ENCODE measurements at regions not wholly inside any gene's neighbourhood (a gene's known extent, or its start where the extent isn't known, plus 50 kb on each side); places are given as distances from the start of the nearest gene placed in this dataset.
"Not testable (repeated sequence)": the region's sequence is repeated elsewhere in the genome, so short reads cannot be mapped to it uniquely, and the experiment has no call there.

- no peak for DNase-seq
Measured at GRCh38 chr5:6106756-6107155, 271.6 kb downstream of the MED10 start.

- no peak for DNase-seq
Measured at GRCh38 chr5:6105320-6105719, 273.0 kb downstream of the MED10 start.

DNA sequence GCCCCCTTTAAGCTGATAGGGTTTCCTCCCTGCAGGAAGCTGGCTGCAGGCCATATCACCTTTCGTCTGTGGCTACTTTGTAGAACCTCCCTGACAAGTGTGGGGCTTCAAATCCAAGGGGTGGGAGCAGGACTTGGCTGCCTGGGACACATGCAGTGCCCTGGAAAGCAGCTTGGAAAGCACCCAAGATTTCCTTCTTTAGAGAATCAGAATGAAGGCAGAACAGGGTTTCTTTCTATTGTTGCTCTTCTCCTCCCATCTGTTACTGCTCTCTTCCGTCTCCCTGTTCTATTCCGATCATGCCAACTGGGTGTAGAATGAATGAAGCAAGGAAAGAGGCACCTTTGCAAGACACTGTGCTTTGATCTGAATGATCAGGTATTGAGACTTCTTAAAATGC lies 282.2 kb downstream of the MED10 start:
- DNase-seq: no peak

DNA sequence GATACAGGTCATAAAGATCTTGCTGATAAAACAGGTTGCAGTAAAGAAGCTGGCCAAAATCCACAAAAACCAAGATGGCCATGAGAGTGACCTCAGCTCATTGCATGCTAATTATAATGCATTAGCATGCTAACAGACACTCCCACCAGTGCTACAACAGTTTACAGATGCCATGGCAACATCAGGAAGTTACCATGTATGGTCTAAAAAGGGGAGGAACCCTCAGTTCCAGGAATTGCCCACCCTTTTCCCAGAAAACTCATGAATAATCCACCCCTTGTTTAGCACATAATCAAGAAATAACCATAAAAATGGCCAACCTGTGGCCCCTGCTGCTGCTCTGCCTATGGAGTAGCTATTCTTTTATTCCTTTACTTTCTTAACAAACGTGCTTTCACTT lies 284.2 kb downstream of the MED10 start:
- DNase-seq: not testable (repeated sequence)

GRCh38 chr5:6090838-6091237 lies 287.5 kb downstream of the MED10 start:
- no peak for DNase-seq

- DNase-seq: no peak
Measured at GRCh38 chr5:6090079-6090654, 288.2 kb downstream of the MED10 start.

DNA sequence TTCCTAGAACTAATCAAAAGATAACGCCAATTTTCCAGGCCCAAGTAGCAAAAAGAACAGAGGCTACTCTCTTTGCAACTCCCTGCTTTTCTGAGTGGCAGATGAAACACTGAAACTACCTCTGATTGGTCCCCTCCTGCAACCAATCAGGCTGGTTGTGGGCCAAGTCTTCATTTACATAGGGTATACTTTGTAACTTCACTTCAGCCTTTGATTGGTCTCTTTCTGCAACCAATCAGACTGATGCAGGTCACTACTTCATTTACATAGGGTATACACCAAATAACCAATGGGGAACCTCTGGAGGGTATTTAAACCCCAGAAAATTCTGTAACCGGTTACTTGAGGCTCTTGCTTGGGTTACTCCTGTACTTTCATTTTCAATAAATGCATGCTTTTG lies 289.6 kb downstream of the MED10 start:
- no peak for DNase-seq

- no peak for DNase-seq
Measured at GRCh38 chr5:6087576-6087975, 290.8 kb downstream of the MED10 start.

DNA sequence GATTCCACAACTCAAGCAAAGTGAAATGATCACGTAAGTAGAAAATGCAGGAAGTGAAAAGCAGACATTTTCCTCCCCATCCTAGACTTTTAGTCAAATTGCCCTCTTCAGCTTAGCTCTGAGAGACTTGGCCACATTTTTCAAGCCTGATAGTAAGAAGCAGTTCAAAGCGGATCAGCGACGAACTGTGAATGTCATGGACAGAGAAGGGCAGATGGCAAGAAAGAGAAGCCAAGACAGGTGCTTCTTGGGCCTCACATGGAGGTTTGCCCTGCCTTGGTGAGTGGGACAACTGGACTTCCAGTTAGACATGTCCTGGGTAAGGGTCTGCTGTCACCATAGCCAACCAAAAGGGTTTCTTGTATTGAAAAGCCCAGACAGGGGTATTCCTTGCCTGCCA lies 291.5 kb downstream of the MED10 start:
- no peak for DNase-seq

GRCh38 chr5:6085341-6085860 lies 292.9 kb downstream of the MED10 start:
- DNase-seq: no peak

- DNase-seq: no peak
Measured at GRCh38 chr5:6084836-6085235, 293.5 kb downstream of the MED10 start.

- DNase-seq: no peak
Measured at GRCh38 chr5:6084376-6084775, 294.0 kb downstream of the MED10 start.

- no peak for DNase-seq
Measured at GRCh38 chr5:6083311-6083978, 294.9 kb downstream of the MED10 start.

DNA sequence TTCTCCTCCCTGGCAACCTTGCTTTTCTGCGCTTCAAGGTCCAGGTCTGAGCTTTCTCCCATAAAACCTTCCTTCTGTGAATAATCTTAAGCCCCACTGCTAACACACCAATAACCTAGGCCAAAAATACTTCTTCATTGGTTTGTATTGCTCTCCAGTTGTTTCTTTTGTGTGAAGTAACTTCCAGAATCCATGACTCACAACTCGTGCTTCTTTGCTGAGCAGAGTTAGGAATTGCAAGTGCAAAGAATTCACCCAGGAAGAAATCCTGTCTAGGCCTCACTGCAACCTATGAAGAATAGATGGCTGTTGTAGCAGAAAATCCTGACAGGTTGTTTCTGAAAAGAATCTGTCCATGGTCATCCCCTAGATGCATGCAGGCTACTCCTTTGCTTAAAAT lies 295.7 kb downstream of the MED10 start:
- DNase-seq: no peak

DNA sequence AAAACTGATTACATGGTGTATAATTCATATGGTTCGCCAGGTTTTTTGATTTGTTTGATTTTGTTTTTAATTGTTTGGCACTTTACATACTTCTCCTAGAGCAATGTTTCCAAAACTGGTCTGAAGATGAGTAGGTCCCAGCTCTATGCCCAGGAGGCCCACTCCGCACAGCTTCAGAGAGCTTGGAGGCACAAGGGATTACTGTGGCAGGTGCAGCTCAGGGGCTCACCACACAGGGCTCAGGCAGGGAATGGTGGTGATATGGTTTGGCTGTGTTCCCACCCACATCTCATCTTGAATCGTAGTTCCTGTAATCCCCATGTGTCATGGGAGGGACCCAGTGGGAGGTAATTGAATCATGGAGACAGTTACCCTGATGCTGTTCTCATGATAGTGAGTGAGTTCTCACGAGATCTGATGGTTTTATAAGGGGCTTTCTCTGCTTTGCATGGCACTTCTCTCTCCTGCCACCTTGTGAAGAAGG lies 296.6 kb downstream of the MED10 start:
- DNase-seq: no peak

DNA sequence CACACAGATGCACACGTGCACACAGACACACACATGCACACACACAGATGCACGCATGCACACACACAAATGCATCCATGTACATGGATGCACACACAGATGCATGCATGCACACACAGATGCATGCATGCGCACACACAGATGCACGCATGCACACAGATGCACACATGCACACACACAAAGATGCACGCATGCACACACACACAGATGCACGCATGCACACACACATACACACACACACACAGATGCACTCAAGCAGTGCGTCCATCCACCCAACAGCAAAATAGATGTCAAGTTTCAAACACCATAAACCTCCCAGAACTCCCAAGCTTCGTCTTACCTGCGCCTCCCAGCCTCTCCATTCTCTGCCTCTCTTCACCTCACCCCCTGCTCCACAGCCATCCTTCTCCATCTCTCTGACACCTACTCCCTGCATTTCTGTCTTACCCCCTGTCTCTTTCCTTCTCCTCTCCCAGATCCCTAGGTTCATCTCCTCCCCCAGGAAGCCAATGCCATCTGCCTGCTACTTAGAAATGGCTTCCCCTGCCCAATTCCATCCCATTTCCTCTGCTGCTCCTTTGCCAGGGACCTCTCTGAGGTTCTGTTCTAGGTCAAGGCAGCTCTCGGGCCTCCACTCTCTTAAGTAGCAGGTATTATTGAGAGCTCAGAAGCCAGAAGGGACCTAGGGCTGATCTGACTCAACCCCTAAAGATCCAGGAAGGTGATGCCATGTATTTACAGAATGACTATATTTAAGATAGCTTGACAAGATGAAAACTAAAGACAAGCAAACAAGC lies 297.2 kb downstream of the MED10 start:
- no peak for DNase-seq

DNA sequence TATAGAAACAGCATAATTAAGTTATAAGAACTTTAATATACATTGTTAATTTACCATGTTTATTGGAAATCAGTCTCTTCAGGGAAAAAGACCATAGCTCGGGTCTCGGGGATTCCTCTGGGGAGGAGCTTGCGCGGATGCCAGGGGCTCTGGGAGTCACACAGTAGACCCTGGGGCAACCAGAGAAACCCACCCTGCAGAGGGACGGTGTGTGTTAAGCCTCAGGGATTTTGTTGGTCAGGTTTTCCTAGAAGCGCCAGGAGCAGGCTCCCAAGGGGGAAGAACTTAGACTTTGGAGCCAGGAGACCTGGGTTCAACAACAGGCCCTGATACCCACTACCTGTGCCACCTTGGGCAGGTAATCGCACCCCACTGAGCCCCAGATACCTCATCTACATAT lies 297.9 kb downstream of the MED10 start:
- no peak for DNase-seq

- no peak for DNase-seq
Measured at GRCh38 chr5:6078881-6079280, 299.5 kb downstream of the MED10 start.

DNA sequence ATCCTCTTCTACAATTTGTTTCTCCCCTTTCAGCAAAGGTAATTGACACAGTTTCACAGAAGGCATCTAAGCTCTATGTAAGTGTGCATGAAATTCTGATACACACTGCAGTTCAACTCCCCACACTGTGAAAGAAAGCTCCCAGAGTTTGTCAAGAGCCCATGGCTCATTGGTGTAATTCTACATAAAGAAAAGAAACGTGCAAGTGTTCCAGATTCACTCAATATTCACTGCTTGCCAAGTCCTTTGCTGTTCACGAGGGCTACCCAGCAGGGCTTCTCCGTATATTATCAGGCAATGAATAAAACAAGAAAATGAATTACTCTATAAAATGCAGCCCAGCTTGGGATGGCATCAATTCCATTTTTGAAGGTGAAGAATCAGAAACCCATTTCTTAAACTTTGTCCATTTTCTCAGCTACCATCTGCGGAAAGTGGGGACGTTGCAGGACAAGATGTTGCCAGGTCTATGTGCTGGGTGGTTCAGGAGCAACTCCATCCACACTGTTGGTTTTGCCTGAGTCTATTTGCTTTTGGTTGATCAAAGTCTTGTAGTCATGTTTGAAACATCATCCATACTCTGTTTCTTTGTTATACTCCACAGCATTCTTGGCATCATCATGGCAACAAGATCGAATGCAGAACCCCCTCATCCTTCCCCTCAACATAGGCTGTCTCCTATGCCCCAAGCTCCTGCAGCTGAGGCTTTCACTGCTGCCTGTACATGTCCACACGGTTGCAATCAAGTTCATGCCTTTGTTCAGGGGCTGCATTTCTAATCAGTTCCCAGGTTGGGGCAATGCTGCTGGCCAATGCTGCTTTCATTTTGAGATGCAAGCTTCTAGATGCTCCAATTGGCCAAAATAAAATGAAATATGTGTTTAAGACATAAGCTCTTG lies 301.8 kb downstream of the MED10 start:
- no peak for DNase-seq

GRCh38 chr5:6072488-6072887 lies 305.9 kb downstream of the MED10 start:
- not testable (repeated sequence) for DNase-seq

- no peak for DNase-seq
Measured at GRCh38 chr5:6069496-6070185, 308.7 kb downstream of the MED10 start.

DNA sequence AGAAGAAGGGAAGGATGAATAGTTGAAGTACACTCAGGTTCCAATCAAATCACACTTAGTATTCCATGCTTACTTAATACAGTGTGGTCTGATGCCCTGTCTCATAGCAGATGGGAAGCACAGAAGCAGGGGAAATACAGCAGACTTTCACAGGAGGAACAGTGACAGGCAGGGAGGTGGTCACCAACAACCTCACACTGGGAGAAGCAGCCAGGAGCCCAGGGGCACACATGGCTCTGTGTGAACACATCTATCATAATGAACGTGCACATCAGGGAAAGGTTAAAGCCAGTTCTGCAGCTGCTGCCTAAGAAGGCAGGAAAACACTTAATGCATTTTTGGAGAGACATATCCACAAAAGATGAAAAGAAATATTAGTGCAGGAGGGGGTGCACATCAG lies 312.3 kb downstream of the MED10 start:
- no peak for DNase-seq

All from CD4-positive, alpha-beta T cell treated with Interleukin-10 for 1 hour (primary cell).